WTC11 (cell line): ENCODE measurements at regions not wholly inside any gene's neighbourhood (a gene's known extent, or its start where the extent isn't known, plus 50 kb on each side); places are given as distances from the start of the nearest gene placed in this dataset.

Source experiments
- CTCF ChIP-seq: fragments of 200-600 bp; IDR thresholded peaks from 2 replicates; pipeline ENCODE4 v1.8.0; 2022; ENCODE audit warnings: antibody characterized with exemption
- FOXJ3 ChIP-seq: sonication (generic); formaldehyde crosslinking; IDR thresholded peaks from 2 replicates; pipeline ENCODE4 v1.9.0; 2021; ENCODE audit warnings: missing genetic modification reagents, mild to moderate bottlenecking, borderline replicate concordance
- IRF2 ChIP-seq: sonication (generic); formaldehyde crosslinking; IDR thresholded peaks from 2 replicates; pipeline ENCODE4 v1.8.0; 2022; ENCODE audit warnings: low read depth, missing genetic modification reagents, borderline replicate concordance
- RELA ChIP-seq: sonication (generic); formaldehyde crosslinking; IDR thresholded peaks from 2 replicates; pipeline ENCODE4 v1.8.1; 2022; ENCODE audit warnings: missing genetic modification reagents, mild to moderate bottlenecking, borderline replicate concordance

GRCh38 chr10:123509338-123509737 is 156.8 kb upstream of the GPR26 start:
- no peak for TF ChIP-seq CTCF
- TF ChIP-seq IRF2 (CRISPR knock-in tag): no peak
- no peak for TF ChIP-seq RELA (CRISPR knock-in tag)
- TF ChIP-seq FOXJ3 (CRISPR knock-in tag): no peak
